H1 (cell line): ENCODE measurements at regions not wholly inside any gene's neighbourhood (a gene's known extent, or its start where the extent isn't known, plus 50 kb on each side); places are given as distances from the start of the nearest gene placed in this dataset.

Experiments used
- CTCF ChIP-seq, 3 experiments: IDR thresholded peaks; 1 replicate in 2 of 3; 2 replicates in 1 of 3; pipeline versions ENCODE4 v1.5.1 to v1.6.1; 2011; ENCODE audit warnings: low read length in 3 of 3, mild to moderate bottlenecking in 3 of 3, inconsistent platforms in 2 of 3, low read depth in 1 of 3, moderate library complexity in 1 of 3; ENCODE audit not compliant: insufficient read depth in 1 of 3; ENCODE audit errors: control extremely low read depth in 1 of 3
- HDAC6 ChIP-seq: IDR thresholded peaks from one replicate; pipeline ENCODE4 v1.7.1; 2012; ENCODE audit warnings: low read depth, mild to moderate bottlenecking, inconsistent platforms, low read length, moderate library complexity
- POLR2A ChIP-seq, 2 experiments: IDR thresholded peaks; 1 replicate in 1 of 2; 2 replicates in 1 of 2; pipeline ENCODE4 v1.6.1; 2011; ENCODE audit warnings: low read depth in 2 of 2, low read length in 2 of 2, mild to moderate bottlenecking in 2 of 2; ENCODE audit errors: control extremely low read depth in 1 of 2
- SIN3A ChIP-seq, 2 experiments: IDR thresholded peaks in 1 of 2; conservative IDR thresholded peaks in 1 of 2; 2 replicates each; pipeline ENCODE4 v1.6.1; 2011 to 2012; ENCODE audit warnings: low read length in 2 of 2, improper control_type of control experiment in 1 of 2, low read depth in 1 of 2, mild to moderate bottlenecking in 1 of 2

- no peak for TF ChIP-seq CTCF (IDR thresholded peaks at IDR 0.05; ENCODE audit: control extremely low read depth in 1 of 3, insufficient read depth in 1 of 3, low read depth in 1 of 3, low read length in 3 of 3)
- no peak for TF ChIP-seq POLR2A (IDR thresholded peaks at IDR 0.05; ENCODE audit: control extremely low read depth in 1 of 2, low read depth in 2 of 2, low read length in 2 of 2)
- TF ChIP-seq HDAC6, result no peak
- no peak for TF ChIP-seq SIN3A (conservative IDR thresholded peaks at IDR 0.05 in 1 of 2, IDR thresholded peaks at IDR 0.05 in 1 of 2; ENCODE audit: low read depth in 1 of 2, low read length in 2 of 2)
Observed at GRCh38 chr3:110567029-110567428, 504.6 kb upstream of the NECTIN3 start.
